ENCODE measurements at regions not wholly inside any gene's neighbourhood (a gene's known extent, or its start where the extent isn't known, plus 50 kb on each side); places are given as distances from the start of the nearest gene placed in this dataset.
"Not testable (repeated sequence)": the region's sequence is repeated elsewhere in the genome, so short reads cannot be mapped to it uniquely, and the experiment has no call there.

DNA sequence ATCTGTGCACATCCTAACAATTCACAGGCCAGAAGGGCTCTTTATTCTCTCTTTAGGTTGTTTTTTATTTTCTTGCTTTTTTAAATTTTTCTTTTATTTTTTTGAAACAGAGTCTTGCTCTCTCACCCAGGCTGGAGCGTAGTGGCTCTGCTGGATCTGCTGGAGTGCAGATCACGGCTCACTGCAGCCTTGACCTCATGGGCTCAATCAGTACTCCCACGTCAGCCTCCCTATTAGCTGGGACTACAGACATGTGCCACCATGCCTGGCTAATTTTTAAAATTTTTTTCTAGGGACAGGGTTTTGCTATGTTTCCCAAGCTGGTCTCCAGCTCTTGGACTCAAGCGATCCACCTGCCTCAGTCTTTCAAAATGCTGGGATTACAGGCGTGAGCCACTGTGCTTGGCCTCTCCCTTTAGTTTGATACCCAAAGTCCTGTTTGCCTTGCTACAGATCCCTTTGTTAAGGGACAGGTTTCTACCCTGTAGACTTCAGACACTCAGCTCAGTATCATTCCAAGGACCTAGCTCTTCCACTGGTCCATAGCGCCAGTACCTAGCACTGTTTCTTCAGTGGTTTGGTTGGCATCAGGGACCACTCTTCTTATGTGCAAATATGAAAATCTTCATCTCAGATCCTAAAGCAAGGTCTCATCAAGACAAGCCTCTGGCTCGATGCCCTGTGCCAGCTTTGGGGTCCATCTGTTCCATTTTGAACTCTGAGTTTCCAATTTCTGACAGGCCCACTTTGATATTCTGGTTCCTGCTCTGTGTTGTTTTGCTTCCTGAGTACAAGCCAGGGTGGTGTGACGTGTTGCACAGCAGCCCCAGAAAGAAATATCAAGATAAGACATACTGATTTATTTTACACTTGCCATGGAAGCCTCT is 211.7 kb downstream of the FAT3 start:
- no peak for DNase-seq

GRCh38 chr11:92439133-92439532 is 214.5 kb downstream of the FAT3 start:
- no peak for DNase-seq

- DNase-seq, result no peak
Measured at GRCh38 chr11:92440701-92441442, 216.3 kb downstream of the FAT3 start.

DNA sequence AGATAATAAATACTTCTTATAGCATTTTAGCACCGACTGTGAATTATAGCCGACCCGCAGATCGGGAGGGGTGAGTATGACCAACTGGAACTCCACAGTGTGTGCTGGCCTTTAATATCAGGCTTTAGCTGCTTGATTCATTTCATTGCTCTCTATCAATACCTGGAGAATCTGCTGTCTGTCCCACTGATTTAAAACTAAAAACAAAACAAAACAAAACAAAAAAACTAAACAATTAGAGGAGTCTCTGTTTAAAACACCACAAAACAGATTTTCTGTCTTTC is 216.8 kb downstream of the FAT3 start:
- DNase-seq, result no peak

DNA sequence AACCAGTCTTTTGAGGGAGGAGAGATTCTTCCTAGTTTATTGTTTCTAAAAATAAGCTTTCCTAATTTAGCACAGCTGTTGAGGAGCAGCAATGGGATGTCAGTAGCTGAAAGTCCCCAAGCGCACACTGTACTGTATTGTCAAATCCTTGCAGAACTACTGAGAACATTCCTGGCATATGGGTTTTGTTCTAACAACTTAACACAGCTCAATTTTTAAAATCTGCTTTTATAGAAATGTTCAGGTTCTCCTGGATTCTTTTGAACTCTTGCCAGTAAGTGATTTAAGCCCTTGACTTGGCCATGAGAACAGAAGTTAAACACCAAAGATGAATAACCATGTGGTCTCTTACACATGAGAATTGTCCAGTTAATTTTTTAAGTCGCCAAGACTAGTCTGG is 218.6 kb downstream of the FAT3 start:
- DNase-seq, result no peak

- no peak for DNase-seq
Measured at GRCh38 chr11:92447586-92447985, 223.0 kb downstream of the FAT3 start.

DNA sequence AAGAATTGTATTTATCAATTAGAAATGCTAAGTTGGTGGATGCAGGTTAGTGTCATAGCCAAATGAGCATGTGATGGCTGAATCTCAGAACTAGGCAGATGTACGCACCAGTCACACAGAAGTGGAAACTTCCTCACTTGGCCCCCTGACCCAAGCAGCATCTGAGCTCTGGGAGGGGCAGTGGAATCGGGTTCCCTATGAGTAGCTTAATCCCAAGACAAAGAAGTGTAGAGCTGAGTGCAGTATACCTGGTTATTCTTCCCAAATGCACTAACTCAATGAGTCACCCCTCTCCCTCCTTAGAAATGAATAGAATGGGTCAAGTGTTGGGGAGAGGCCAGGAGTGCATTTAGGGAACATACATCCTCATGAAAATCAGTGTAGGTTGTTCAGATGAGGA is 224.6 kb downstream of the FAT3 start:
- DNase-seq, result no peak

GRCh38 chr11:92449780-92450179 is 225.2 kb downstream of the FAT3 start:
- no peak for DNase-seq

DNA sequence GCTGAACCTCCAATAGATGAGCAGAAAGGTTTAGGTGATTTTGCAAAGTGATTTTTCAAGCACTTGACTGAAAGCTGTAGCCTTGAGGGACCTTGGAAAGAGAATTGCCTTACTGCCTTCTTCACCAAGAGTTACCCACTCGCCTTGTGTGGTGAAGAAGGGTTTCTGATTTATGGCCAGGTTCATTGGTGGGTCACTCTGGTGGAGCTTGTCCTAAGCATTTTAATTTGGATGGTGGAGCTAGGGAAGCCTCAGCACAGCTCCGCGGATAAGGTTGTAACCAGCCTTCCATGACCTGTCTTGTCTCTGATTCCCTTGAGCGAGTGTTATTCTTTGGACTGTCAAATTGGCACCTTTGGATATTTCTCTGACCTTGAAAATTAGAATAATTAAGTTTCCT is 226.4 kb downstream of the FAT3 start:
- no peak for DNase-seq

- DNase-seq, result no peak
Measured at GRCh38 chr11:92453055-92453454, 228.4 kb downstream of the FAT3 start.

DNA sequence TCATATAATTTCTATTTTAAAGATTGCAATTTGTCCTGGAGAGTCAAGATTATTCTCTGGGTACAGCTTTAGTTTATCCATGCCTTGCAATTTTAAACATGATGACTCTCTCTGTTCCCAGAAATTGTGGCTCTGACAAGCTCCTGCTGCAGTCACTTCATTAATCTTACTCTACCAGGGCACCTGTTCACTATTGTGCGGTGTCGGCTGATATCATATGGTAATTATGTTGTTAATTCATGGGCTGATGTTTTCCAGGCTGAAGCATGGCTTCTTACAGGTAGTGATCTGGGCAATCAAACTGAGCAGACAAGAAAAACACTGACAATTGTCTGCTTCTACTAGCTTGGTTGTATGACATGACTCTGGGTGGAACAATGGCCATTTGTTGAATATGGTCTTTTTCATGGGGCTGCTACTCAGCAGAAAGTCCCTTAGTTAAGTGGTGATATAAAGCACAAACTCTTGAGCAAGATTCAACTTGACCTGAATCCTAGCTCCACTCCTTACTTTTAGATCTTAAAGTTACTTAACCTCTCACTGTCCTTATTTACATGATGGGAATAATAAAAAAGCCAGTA is 230.7 kb downstream of the FAT3 start:
- no peak for DNase-seq

GRCh38 chr11:92457250-92457649 is 232.6 kb downstream of the FAT3 start:
- DNase-seq, result no peak

DNA sequence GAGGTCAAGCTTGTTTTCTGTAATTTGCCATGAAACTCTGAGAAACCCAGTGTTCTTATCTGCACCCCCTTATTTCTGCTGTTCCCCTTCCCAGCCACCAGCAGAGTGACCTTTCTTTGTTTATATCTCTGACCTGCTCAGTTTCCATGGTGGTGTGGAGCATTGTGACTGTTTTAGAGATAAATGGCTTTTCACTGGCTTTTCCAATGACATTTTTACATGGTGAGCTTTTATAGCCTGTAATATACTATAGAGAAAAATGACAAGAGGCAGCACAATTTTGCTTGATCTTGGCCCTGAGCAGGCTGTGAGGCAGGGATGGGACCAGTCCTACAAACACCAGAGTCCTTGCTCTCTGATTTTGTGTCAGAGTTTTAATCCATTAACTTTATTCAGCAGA is 233.9 kb downstream of the FAT3 start:
- DNase-seq, result no peak

GRCh38 chr11:92460213-92460612 is 235.6 kb downstream of the FAT3 start:
- DNase-seq, result no peak

DNA sequence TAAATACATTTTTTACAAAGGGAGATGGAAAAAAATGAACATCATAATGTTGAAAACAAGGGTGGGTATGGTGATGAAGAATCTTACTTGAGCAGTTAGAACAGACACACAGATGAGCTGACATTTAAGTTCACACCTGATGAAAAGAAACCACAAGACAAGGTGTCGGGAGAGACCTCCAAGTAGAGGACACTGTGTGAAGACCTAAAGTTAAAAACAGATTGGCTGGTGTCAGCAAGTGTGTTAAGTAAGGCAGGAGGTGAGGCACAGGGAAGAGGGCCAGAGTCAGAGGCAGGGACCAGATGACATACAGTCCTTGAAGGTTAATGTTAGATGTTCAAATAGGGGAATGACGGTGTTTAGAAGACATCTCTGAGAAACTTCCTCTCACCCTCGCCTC is 236.8 kb downstream of the FAT3 start:
- no peak for DNase-seq

DNA sequence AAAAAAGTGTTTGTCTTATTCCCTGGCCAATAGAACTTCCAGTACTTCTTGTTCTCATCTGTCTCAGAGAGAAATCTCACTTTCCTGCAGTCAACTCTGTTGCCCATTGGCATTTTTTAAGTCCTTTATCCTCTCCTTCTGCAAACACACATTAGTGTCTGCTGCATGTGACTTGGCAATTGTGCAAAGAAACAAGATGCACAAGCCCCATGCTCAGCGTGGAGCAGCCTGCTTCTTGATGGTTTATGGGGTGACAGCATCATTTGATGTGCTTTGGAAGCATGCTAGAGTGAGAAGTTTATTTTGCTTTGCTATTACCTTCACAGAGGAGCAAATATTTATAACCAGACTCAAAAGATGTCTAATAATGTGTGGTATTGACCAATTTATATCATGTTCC is 238.2 kb downstream of the FAT3 start:
- DNase-seq, result no peak

GRCh38 chr11:92464822-92465221 is 240.2 kb downstream of the FAT3 start:
- DNase-seq, result no peak

- DNase-seq, result not testable (repeated sequence)
Measured at GRCh38 chr11:92465410-92465809, 240.8 kb downstream of the FAT3 start.

DNA sequence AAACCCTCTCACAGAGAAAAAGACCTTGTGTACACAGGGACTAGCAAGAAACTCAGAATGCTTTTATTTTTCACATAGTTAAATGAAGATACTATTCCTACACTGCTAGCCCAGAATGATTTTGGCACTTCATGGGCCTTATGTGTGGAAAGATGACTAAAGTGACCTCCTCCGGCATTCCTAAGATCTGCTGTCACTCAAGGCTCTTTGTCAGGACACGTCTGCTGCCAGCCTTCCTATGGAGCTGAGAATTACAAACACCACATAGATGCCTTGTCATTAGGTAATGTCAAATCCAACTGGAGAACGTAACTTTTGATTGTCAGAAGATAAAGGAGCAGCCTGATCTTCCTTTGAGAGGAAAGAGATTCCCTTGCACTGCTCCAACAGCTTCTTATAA is 249.1 kb downstream of the FAT3 start:
- no peak for DNase-seq

- no peak for DNase-seq
Measured at GRCh38 chr11:92475316-92475715, 250.7 kb downstream of the FAT3 start.

DNA sequence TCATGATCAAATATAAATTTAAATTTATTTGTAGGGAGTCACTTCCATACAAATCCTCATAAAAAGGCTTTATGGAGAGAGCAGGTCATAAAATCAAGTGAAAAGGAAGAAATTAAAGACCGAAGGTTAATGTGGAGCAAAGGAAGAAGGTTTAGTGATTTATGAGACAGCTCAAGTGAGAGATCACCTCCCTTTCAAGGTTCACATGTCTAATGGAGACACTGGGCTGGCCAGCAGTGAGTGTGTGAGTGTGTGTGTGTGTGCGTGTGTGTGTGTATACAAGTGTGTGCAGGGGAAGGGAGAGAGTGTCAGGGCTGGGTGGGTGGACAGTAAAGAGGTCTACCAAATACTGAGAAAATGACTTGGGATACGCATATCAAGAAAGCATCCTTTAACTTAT is 251.2 kb downstream of the FAT3 start:
- no peak for DNase-seq

DNA sequence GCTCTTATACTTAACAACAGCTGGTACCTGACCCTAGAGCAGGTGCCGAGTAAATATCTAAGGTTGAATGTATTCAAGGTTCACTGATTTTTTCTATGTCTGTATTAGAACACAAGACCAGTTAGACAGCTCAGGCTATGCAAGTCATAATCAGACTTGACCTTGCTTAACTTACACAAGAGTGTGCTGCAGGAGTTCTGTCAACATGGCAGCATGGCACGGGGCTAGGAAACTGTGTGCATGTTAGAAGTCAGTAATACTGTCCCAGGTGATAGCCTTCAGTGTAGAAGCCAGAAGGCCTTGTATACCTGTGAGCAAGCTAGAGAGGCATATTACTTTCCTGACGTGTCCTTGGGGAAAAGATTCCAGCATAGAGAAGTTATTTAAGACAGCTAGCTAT is 253.1 kb downstream of the FAT3 start:
- DNase-seq, result no peak

GRCh38 chr11:92480499-92480898 is 255.9 kb downstream of the FAT3 start:
- DNase-seq, result no peak

GRCh38 chr11:92482492-92483060 is 258.0 kb downstream of the FAT3 start:
- no peak for DNase-seq

Measured in CD4-positive, alpha-beta T cell treated with Interleukin-10 for 1 hour (primary cell).